Upper lobe of left lung (tissue), 6 donors: ENCODE measurements at regions not wholly inside any gene's neighbourhood (a gene's known extent, or its start where the extent isn't known, plus 50 kb on each side); places are given as distances from the start of the nearest gene placed in this dataset.

ENCODE experiments used
- ATAC-seq, 2 donors: fragments of 200-7000 bp; cut with Tn5 transposase; one replicate each; pipeline ENCODE4 v1.9.1; 2022; ENCODE audit warnings: mild to moderate bottlenecking in 2 of 2, moderate library complexity in 2 of 2; ENCODE audit not compliant: low FRiP score in 2 of 2
- DNase-seq, 2 donors: peaks; one replicate each; pipeline ENCODE4 v3.0.0-alpha.2; 2019 to 2020
- H3K27ac ChIP-seq, 4 donors: fragments of 200-600 bp; sonication (generic); one replicate each; pipeline ENCODE4 v1.5.1; 2016 to 2019
- H3K27me3 ChIP-seq, 4 donors: fragments of 200-600 bp; sonication (generic); one replicate each; pipeline ENCODE4 v1.5.1; 2017 to 2019
- H3K36me3 ChIP-seq, 4 donors: fragments of 200-600 bp; sonication (generic); one replicate each; pipeline ENCODE4 v1.5.1; 2016 to 2019
- H3K4me1 ChIP-seq, 4 donors: fragments of 200-600 bp; sonication (generic); one replicate each; pipeline ENCODE4 v1.5.1; 2018 to 2019
- H3K4me3 ChIP-seq, 4 donors: fragments of 200-600 bp; sonication (generic); one replicate each; pipeline ENCODE4 v1.5.1; 2017 to 2019; ENCODE audit warnings: mild to moderate bottlenecking in 2 of 4, moderate library complexity in 1 of 4
- H3K9me3 ChIP-seq, 4 donors: fragments of 200-600 bp; sonication (generic); one replicate each; pipeline ENCODE4 v1.5.1; 2018 to 2019
- CTCF ChIP-seq, 6 experiments: fragments of 450-650 bp in 4 of 6; fragments of 200-600 bp in 2 of 6; sonication (generic) in 2 of 6; IDR thresholded peaks; one replicate each; pipeline ENCODE4 v1.5.1; 2016 to 2019; ENCODE audit warnings: antibody characterized with exemption in 6 of 6
- EP300 ChIP-seq, 4 donors: sonication (generic); formaldehyde crosslinking; IDR thresholded peaks; one replicate each; pipeline ENCODE4 v1.5.1; 2017; ENCODE audit warnings: antibody characterized with exemption in 4 of 4, control low read depth in 2 of 4
- POLR2A ChIP-seq, 4 donors: fragments of 450-650 bp; IDR thresholded peaks; one replicate each; pipeline ENCODE4 v1.5.1; 2016 to 2017; ENCODE audit warnings: antibody characterized with exemption in 4 of 4, mild to moderate bottlenecking in 2 of 4
- POLR2AphosphoS5 ChIP-seq, 2 donors: sonication (generic); formaldehyde crosslinking; IDR thresholded peaks; one replicate each; pipeline ENCODE4 v1.5.1; 2017; ENCODE audit warnings: antibody characterized with exemption in 2 of 2
- WGBS, 2 donors: methylation state at CpG; one replicate each; pipeline ENCODE4 v1.1.5; 2017 to 2018; 5-methylcytosine and 5-hydroxymethylcytosine counted together
- donor health status: DM: no; HTN: no; CAD: no; lungs with moderate emphysema.
- donor health status: DM: no; HTN: yes; CAD: no; lungs with severe emphysema.

- no peaks in the 10 kb centered on the region for H3K9me3 ChIP-seq
- no peaks in the 10 kb centered on the region for H3K4me1 ChIP-seq
- ATAC-seq (no peak), DNase-seq (no peak)
- TF ChIP-seq POLR2AphosphoS5 (IDR thresholded peaks at IDR 0.05), result no peak
- TF ChIP-seq EP300 (IDR thresholded peaks at IDR 0.05), result no peak
- no peak for TF ChIP-seq CTCF (IDR thresholded peaks at IDR 0.05)
- TF ChIP-seq POLR2A (IDR thresholded peaks at IDR 0.05), result no peak
- H3K4me3 ChIP-seq, result no peak overlapping the region
- H3K36me3 ChIP-seq, result no peaks in the 10 kb centered on the region
- WGBS, 2 donors, result 74 to 78% methylated on average over 5 of the region's 5 CpGs
- H3K27me3 ChIP-seq, result no peaks in the 10 kb centered on the region
- no peak overlapping the region for H3K27ac ChIP-seq
Measured at GRCh38 chr5:26193626-26194025, 844.8 kb downstream of the CDH9 start.

GRCh38 chr5:26192486-26192885, 845.9 kb downstream of the CDH9 start:
- Histone ChIP-seq H3K27ac (no peak overlapping the region), H3K4me1 (no peaks in the 10 kb centered on the region), H3K9me3 (no peaks in the 10 kb centered on the region), H3K4me3 (no peak overlapping the region), H3K27me3 (no peaks in the 10 kb centered on the region), H3K36me3 (no peaks in the 10 kb centered on the region)
- DNase-seq, result no peak
- ATAC-seq, result no peak
- TF ChIP-seq EP300 (IDR thresholded peaks at IDR 0.05), result no peak
- TF ChIP-seq CTCF (IDR thresholded peaks at IDR 0.05), result no peak
- TF ChIP-seq POLR2AphosphoS5 (IDR thresholded peaks at IDR 0.05), result no peak
- TF ChIP-seq POLR2A (IDR thresholded peaks at IDR 0.05), result no peak

- DNase-seq, result no peak
- ATAC-seq, result no peak
- Histone ChIP-seq H3K36me3 (no peaks in the 10 kb centered on the region), H3K4me1 (no peaks in the 10 kb centered on the region), H3K27me3 (no peaks in the 10 kb centered on the region), H3K27ac (no peak overlapping the region), H3K9me3 (no peaks in the 10 kb centered on the region), H3K4me3 (no peak overlapping the region)
- 91 to 100% methylated on average over 1 of the region's 1 CpG for WGBS, 2 donors
- no peak for TF ChIP-seq POLR2A (IDR thresholded peaks at IDR 0.05)
- TF ChIP-seq CTCF (IDR thresholded peaks at IDR 0.05), result no peak
- TF ChIP-seq EP300 (IDR thresholded peaks at IDR 0.05), result no peak
- TF ChIP-seq POLR2AphosphoS5 (IDR thresholded peaks at IDR 0.05), result no peak
Measured at GRCh38 chr5:26181582-26181981, 856.8 kb downstream of the CDH9 start.

- DNase-seq (no peak), ATAC-seq (no peak)
- Histone ChIP-seq H3K9me3 (no peaks in the 10 kb centered on the region), H3K4me3 (no peak overlapping the region), H3K36me3 (no peaks in the 10 kb centered on the region), H3K27me3 (no peaks in the 10 kb centered on the region), H3K27ac (no peak overlapping the region), H3K4me1 (no peaks in the 10 kb centered on the region)
- 20 to 79% methylated on average over 1 to 7 of the region's 7 CpGs for WGBS, 2 donors
- TF ChIP-seq CTCF (IDR thresholded peaks at IDR 0.05) (no peak), EP300 (IDR thresholded peaks at IDR 0.05) (no peak), POLR2AphosphoS5 (IDR thresholded peaks at IDR 0.05) (no peak), POLR2A (IDR thresholded peaks at IDR 0.05) (no peak)
Measured at GRCh38 chr5:26148569-26149107, 889.7 kb downstream of the CDH9 start.

- no peaks in the 10 kb centered on the region for H3K27me3 ChIP-seq
- TF ChIP-seq POLR2AphosphoS5 (IDR thresholded peaks at IDR 0.05) (no peak), CTCF (IDR thresholded peaks at IDR 0.05) (no peak), POLR2A (IDR thresholded peaks at IDR 0.05) (no peak), EP300 (IDR thresholded peaks at IDR 0.05) (no peak)
- no peak overlapping the region for H3K27ac ChIP-seq
Measured at GRCh38 chr5:26143259-26143658, 895.1 kb downstream of the CDH9 start.

More at GRCh38 chr5:26143259-26143658, 895.1 kb downstream of the CDH9 start:
- WGBS, 2 donors, result 69 to 76% methylated on average over 2 of the region's 2 CpGs
- H3K4me3 ChIP-seq, result no peak overlapping the region
- ATAC-seq, result no peak
- DNase-seq, result no peak
- no peaks in the 10 kb centered on the region for H3K36me3 ChIP-seq
- no peaks in the 10 kb centered on the region for H3K9me3 ChIP-seq
- no peaks in the 10 kb centered on the region for H3K4me1 ChIP-seq
